GM12878 (cell line): ENCODE measurements at regions not wholly inside any gene's neighbourhood (a gene's known extent, or its start where the extent isn't known, plus 50 kb on each side); places are given as distances from the start of the nearest gene placed in this dataset.

ENCODE experiments used
- ATAC-seq: fragments of 200-7000 bp; cut with Tn5 transposase; 3 replicates; pipeline ENCODE4 v1.9.1; 2020; ENCODE audit warnings: mild to moderate bottlenecking, moderate library complexity
- BruUV-seq: library from RNA; stranded (reverse); fragments of 400-500 nt; replicated peaks from 2 replicates; lab custom pipeline; 2021; lab: Mats Ljungman, UMichigan
- CTCF ChIA-PET: fragments of 300-600 bp; sonication (Branson Sonifier 250); formaldehyde crosslinking; extraction: SDS; loops from one replicate; lab custom pipeline; 2021; ENCODE audit warnings: inconsistent platforms; lab: Yijun Ruan, JAX
- POLR2A ChIA-PET: fragments of 350-600 bp; formaldehyde crosslinking; extraction: SDS; loops from one replicate; lab custom pipeline; 2021; ENCODE audit warnings: inconsistent platforms; lab: Charles Lee
- RAD21 ChIA-PET: fragments of 300-600 bp; sonication (Branson Sonifier 250); formaldehyde crosslinking; loops from one replicate; lab custom pipeline; 2023; ENCODE audit warnings: antibody characterized with exemption; ENCODE audit not compliant: unreplicated experiment; lab: Charles Lee
- SMC1A ChIA-PET: fragments of 300-600 bp; sonication (Branson Sonifier 250); formaldehyde crosslinking; loops from one replicate; lab custom pipeline; 2023; ENCODE audit not compliant: unreplicated experiment, uncharacterized antibody; lab: Charles Lee
- DNase-seq: peaks from one replicate; pipeline ENCODE4 v3.0.0-alpha.2; 2011; ENCODE audit warnings: low read depth, low spot score
- FAIRE-seq: peaks from 3 replicates; lab custom pipeline; 2011; peaks lifted over from hg19 to GRCh38; lab: Jason Lieb, UNC
- H2AFZ ChIP-seq: 2 replicates; pipeline ENCODE4 v1.6.0; 2011; ENCODE audit warnings: low read depth, low read length, control low read depth; ENCODE audit not compliant: control insufficient read depth
- H3K27ac ChIP-seq: 2 replicates; pipeline ENCODE4 v1.5.1; 2011; ENCODE audit warnings: control low read depth; ENCODE audit not compliant: control insufficient read depth, insufficient read depth
- H3K27me3 ChIP-seq, 2 experiments: replicated peaks in 1 of 2; 2 replicates each; pipeline versions ENCODE4 v1.6.0 to v1.6.1; 2011; ENCODE audit warnings: low read length in 1 of 2; ENCODE audit not compliant: control insufficient read depth in 2 of 2, insufficient read depth in 2 of 2
- H3K36me3 ChIP-seq, 2 experiments: 2 replicates each; pipeline ENCODE4 v1.5.1; 2011; ENCODE audit warnings: low read length in 1 of 2; ENCODE audit not compliant: control insufficient read depth in 2 of 2, insufficient read depth in 2 of 2
- H3K4me1 ChIP-seq: 2 replicates; pipeline ENCODE4 v1.6.1; 2011; ENCODE audit warnings: mild to moderate bottlenecking, low read length, moderate library complexity, mixed read lengths; ENCODE audit not compliant: control insufficient read depth, insufficient read depth
- H3K4me2 ChIP-seq: 2 replicates; pipeline ENCODE4 v1.6.0; 2011; ENCODE audit warnings: control low read depth; ENCODE audit not compliant: control insufficient read depth, insufficient read depth
- H3K4me3 ChIP-seq: fragments of 200-600 bp; sonication (generic); 2 replicates; pipeline ENCODE4 v1.5.1; 2016
- H3K79me2 ChIP-seq: 2 replicates; pipeline ENCODE4 v1.6.0; 2011; ENCODE audit warnings: low read length; ENCODE audit not compliant: control insufficient read depth, insufficient read depth
- H3K9ac ChIP-seq: 2 replicates; pipeline ENCODE4 v1.8.0; 2011; ENCODE audit warnings: low read length, control low read depth, mixed read lengths; ENCODE audit not compliant: control insufficient read depth, insufficient read depth
- H3K9me3 ChIP-seq: replicated peaks from 3 replicates; pipeline ENCODE4 v1.5.1; 2011; ENCODE audit warnings: mild to moderate bottlenecking, low read length; ENCODE audit not compliant: control insufficient read depth, insufficient read depth
- H4K20me1 ChIP-seq: 2 replicates; pipeline ENCODE4 v1.6.0; 2011; ENCODE audit not compliant: control insufficient read depth, insufficient read depth
- BACH1 ChIP-seq: fragments of 450-650 bp; IDR thresholded peaks from 2 replicates; pipeline ENCODE4 v1.6.1; 2017; ENCODE audit warnings: mild to moderate bottlenecking, borderline replicate concordance
- CEBPZ ChIP-seq: fragments of 150-350 bp; IDR thresholded peaks from 2 replicates; pipeline ENCODE4 v1.6.1; 2016; ENCODE audit warnings: low read depth, low read length
- CREB1 ChIP-seq: IDR thresholded peaks from 2 replicates; pipeline ENCODE4 v1.6.1; 2012; ENCODE audit warnings: low read depth, mild to moderate bottlenecking, inconsistent platforms
- E2F8 ChIP-seq: fragments of 450-650 bp; IDR thresholded peaks from 2 replicates; pipeline ENCODE4 v1.6.1; 2018; ENCODE audit warnings: mild to moderate bottlenecking, low read depth, moderate library complexity; ENCODE audit not compliant: partially characterized antibody
- EGR1 ChIP-seq, 2 experiments: IDR thresholded peaks; 1 replicate in 1 of 2; 2 replicates in 1 of 2; pipeline ENCODE4 v1.6.1; 2011 to 2012; ENCODE audit warnings: low read depth in 2 of 2, low read length in 2 of 2, borderline replicate concordance in 1 of 2, mild to moderate bottlenecking in 1 of 2, moderate library complexity in 1 of 2
- EZH2 ChIP-seq: IDR thresholded peaks from 2 replicates; pipeline ENCODE4 v1.6.1; 2012; ENCODE audit warnings: low read depth, mild to moderate bottlenecking, control low read depth, inconsistent platforms, low read length, borderline replicate concordance; ENCODE audit not compliant: control insufficient read depth
- IKZF2 ChIP-seq, 2 experiments: fragments of 450-650 bp; IDR thresholded peaks; 2 replicates each; pipeline ENCODE4 v1.6.1; 2017; ENCODE audit warnings: mild to moderate bottlenecking in 2 of 2, moderate library complexity in 2 of 2
- MEF2A ChIP-seq: IDR thresholded peaks from 2 replicates; pipeline ENCODE4 v1.6.1; 2011; ENCODE audit warnings: low read depth, mild to moderate bottlenecking, low read length, moderate library complexity; ENCODE audit not compliant: insufficient read depth
- NBN ChIP-seq: fragments of 450-650 bp; IDR thresholded peaks from 2 replicates; pipeline ENCODE4 v1.6.1; 2016
- NR2C2 ChIP-seq: IDR thresholded peaks from 2 replicates; pipeline ENCODE4 v1.6.1; 2011; ENCODE audit warnings: borderline replicate concordance, low read depth; ENCODE audit not compliant: control insufficient read depth, insufficient read length
- RAD21 ChIP-seq: IDR thresholded peaks from 2 replicates; pipeline ENCODE4 v1.6.1; 2011; ENCODE audit warnings: mild to moderate bottlenecking, low read depth, low read length, moderate library complexity; ENCODE audit not compliant: insufficient read depth
- RBBP5 ChIP-seq: fragments of 200-600 bp; sonication (generic); conservative IDR thresholded peaks from 2 replicates; pipeline ENCODE4 v1.6.1; 2016
- TAF1 ChIP-seq: IDR thresholded peaks from 2 replicates; pipeline ENCODE4 v1.6.1; 2011; ENCODE audit warnings: mild to moderate bottlenecking, low read depth, low read length, borderline replicate concordance
- TBL1XR1 ChIP-seq: IDR thresholded peaks from 2 replicates; pipeline ENCODE4 v1.6.1; 2012; ENCODE audit warnings: low read depth, low read length, improper control_type of control experiment
- whole genome bisulfite sequencing: methylation state at CpG from one replicate; pipeline ENCODE4 v1.1.6; 2016; ENCODE audit warnings: low lambda C conversion rate; ENCODE audit not compliant: insufficient replicate concordance, insufficient coverage; ENCODE audit errors: missing lambda C conversion rate; 5-methylcytosine and 5-hydroxymethylcytosine counted together
- in situ Hi-C: fragments of 300-500 bp; cut with MboI; formaldehyde crosslinking; loops from 9 replicates; pipeline ENCODE4 v1.14.3; 2018; ENCODE audit warnings: mixed read lengths
- intact Hi-C: fragments of 100-400 bp; cut with micrococcal nuclease; formaldehyde crosslinking; loops from one replicate; pipeline ENCODE4 v1.14.2; 2022; ENCODE audit not compliant: unreplicated experiment
- TF ChIP-seq, protein P1 (sequence below): IDR thresholded peaks from 2 replicates; pipeline ENCODE4 v1.6.1; 2011; ENCODE audit warnings: borderline replicate concordance, low read depth, mild to moderate bottlenecking, moderate library complexity, low read length; ENCODE audit not compliant: insufficient read depth, poor library complexity, severe bottlenecking

DNA sequence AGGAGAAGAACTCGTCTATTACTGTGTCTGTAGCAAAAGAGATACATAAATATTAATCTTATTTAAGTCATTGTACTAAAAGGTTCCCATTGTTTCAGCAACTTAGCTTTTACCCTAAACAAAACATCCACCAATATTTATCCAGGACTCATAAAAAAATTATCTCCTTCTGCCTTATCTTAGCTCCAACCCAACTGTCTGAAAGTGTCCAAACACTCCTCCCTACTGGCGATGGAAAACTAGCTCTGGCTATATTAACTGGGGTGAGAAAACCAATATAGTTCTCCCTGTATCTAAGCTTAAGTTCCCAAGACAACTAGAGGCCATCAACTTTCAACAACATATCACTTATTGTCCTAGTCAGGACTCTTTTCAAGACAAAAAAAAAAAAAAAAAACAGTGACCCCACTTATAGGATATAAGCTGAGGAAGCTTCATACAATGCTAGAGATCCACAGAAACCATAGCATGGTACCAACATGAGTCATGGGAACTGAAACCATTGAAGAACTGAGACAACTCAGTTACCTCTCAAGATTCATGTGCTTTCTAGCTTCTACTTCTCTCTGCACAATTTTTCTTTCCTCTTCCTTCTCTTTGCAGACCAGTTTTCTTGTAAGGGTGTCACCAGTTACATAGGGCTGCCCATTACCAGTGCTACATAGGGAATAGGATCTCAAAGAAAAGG, 150.7 kb upstream of the RASA1 start:
- Histone ChIP-seq H3K4me3 (no peak overlapping the region), H3K27me3 (no peaks in the 10 kb centered on the region), H3K27ac (peak overlapping the region; percentile 84), H3K4me2 (peak overlapping the region; percentile 75), H3K36me3 (no peaks in the 10 kb centered on the region), H3K4me1 (peaks cover 42% of the 10 kb centered on the region), H2AFZ (peak overlapping the region; percentile 54), H3K79me2 (no peaks in the 10 kb centered on the region), H3K9me3 (no peaks in the 10 kb centered on the region; the same call in 2 of the 3 replicates), H3K9ac (no peak overlapping the region), H4K20me1 (no peaks in the 10 kb centered on the region)
- SMC1A ChIA-PET = interaction anchor here (0.7 to 4.0 kb wide), 33 partner anchors 8 to 326 kb away, joined by 3 to 52 read pairs (median 5); partner anchors contain the start of gene CCNH
- RAD21 ChIA-PET = interaction anchor here (0.6 to 8.1 kb wide), 22 partner anchors 10 to 232 kb away, joined by 3 to 81 read pairs (median 5); partner anchors contain the start of gene RASA1
- CTCF ChIA-PET = interaction anchor here (0.6 to 2.0 kb wide), 14 partner anchors 11 to 283 kb away, joined by 3 to 18 read pairs (median 4); no protein-coding TSS in a partner anchor
- WGBS = 59% methylated on average over 2 of the region's 2 CpGs
- peak; percentile 89 for DNase-seq
- in situ Hi-C loops (loop anchor here (5.0 kb wide), 1 partner anchor 115 kb away; no protein-coding TSS in a partner anchor), intact Hi-C loops (loop anchor here (1.0 to 10.0 kb wide), 4 partner anchors 14 to 148 kb away; partner anchors contain the start of gene RASA1)
- peak; percentile 74 for ATAC-seq
- no TSS peak for BruUV-seq
- POLR2A ChIA-PET = interaction anchor here (0.6 to 2.3 kb wide), 13 partner anchors 8 to 151 kb away, joined by 3 to 12 read pairs (median 6); partner anchors contain the start of gene RASA1
- peak; percentile 74 for FAIRE-seq
- no peak for TF ChIP-seq E2F8
- 0 out of 2 replicates have a peak, but pooled peaks have one; percentile 21 for TF ChIP-seq MEF2A
- no peak for TF ChIP-seq TAF1
- no peak for TF ChIP-seq EGR1 (IDR thresholded peaks at IDR 0.05; ENCODE audit: borderline replicate concordance in 1 of 2, low read depth in 2 of 2, low read length in 2 of 2)
- no peak for TF ChIP-seq BACH1
- TF ChIP-seq RBBP5 = no peak
- TF ChIP-seq RAD21 = peak; percentile 16; the same call in 1 of the 2 replicates
- no peak for TF ChIP-seq TBL1XR1
- no peak for TF ChIP-seq CEBPZ
- TF ChIP-seq, protein P1, sequence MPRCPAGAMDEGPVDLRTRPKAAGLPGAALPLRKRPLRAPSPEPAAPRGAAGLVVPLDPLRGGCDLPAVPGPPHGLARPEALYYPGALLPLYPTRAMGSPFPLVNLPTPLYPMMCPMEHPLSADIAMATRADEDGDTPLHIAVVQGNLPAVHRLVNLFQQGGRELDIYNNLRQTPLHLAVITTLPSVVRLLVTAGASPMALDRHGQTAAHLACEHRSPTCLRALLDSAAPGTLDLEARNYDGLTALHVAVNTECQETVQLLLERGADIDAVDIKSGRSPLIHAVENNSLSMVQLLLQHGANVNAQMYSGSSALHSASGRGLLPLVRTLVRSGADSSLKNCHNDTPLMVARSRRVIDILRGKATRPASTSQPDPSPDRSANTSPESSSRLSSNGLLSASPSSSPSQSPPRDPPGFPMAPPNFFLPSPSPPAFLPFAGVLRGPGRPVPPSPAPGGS = peak; percentile 79
- no peak for TF ChIP-seq NR2C2
- 0 out of 2 replicates have a peak, but pooled peaks have one; percentile 25 for TF ChIP-seq CREB1
- TF ChIP-seq EZH2 = 0 out of 2 replicates have a peak, but pooled peaks have one; percentile 64
- TF ChIP-seq NBN = no peak
- peak; percentile 65 to 73; a peak in 3 of 4 replicates for TF ChIP-seq IKZF2 (IDR thresholded peaks at IDR 0.05)
